Stimulated activated CD8-positive, alpha-beta memory T cell treated with anti-CD3 and anti-CD28 coated beads, Interleukin-4, amount 100 ng/mL, for 48 hours (primary cell): ENCODE measurements at regions not wholly inside any gene's neighbourhood (a gene's known extent, or its start where the extent isn't known, plus 50 kb on each side); places are given as distances from the start of the nearest gene placed in this dataset.
"Not testable (repeated sequence)": the region's sequence is repeated elsewhere in the genome, so short reads cannot be mapped to it uniquely, and the experiment has no call there.

ENCODE experiments used
- DNase-seq: peaks from one replicate; pipeline ENCODE4 v3.0.0-alpha.2; 2020

- DNase-seq = not testable (repeated sequence)
Observed at GRCh38 chr17:16869531-16870252, 102.2 kb downstream of the TNFRSF13B start.

GRCh38 chr17:16868616-16869015 lies 103.3 kb downstream of the TNFRSF13B start:
- DNase-seq = not testable (repeated sequence)

GRCh38 chr17:16867545-16867944 lies 104.4 kb downstream of the TNFRSF13B start:
- DNase-seq = not testable (repeated sequence)

GRCh38 chr17:16866841-16867240 lies 105.1 kb downstream of the TNFRSF13B start:
- not testable (repeated sequence) for DNase-seq

- DNase-seq = no peak
Observed at GRCh38 chr17:16866436-16866835, 105.5 kb downstream of the TNFRSF13B start.

GRCh38 chr17:16865704-16866103 lies 106.2 kb downstream of the TNFRSF13B start:
- not testable (repeated sequence) for DNase-seq

GRCh38 chr17:16865077-16865613 lies 106.8 kb downstream of the TNFRSF13B start:
- DNase-seq = not testable (repeated sequence)

- DNase-seq = not testable (repeated sequence)
Observed at GRCh38 chr17:16864462-16865076, 107.3 kb downstream of the TNFRSF13B start.

- DNase-seq = not testable (repeated sequence)
Observed at GRCh38 chr17:16861152-16861551, 110.8 kb downstream of the TNFRSF13B start.

GRCh38 chr17:16860467-16860866 lies 111.5 kb downstream of the TNFRSF13B start:
- DNase-seq = not testable (repeated sequence)

GRCh38 chr17:16859515-16859914 lies 112.4 kb downstream of the TNFRSF13B start:
- not testable (repeated sequence) for DNase-seq

GRCh38 chr17:16857746-16858145 lies 114.2 kb downstream of the TNFRSF13B start:
- DNase-seq = not testable (repeated sequence)

GRCh38 chr17:16856846-16857245 lies 115.1 kb downstream of the TNFRSF13B start:
- DNase-seq = not testable (repeated sequence)

GRCh38 chr17:16856171-16856570 lies 115.7 kb downstream of the TNFRSF13B start:
- not testable (repeated sequence) for DNase-seq

GRCh38 chr17:16854636-16855035 lies 117.3 kb downstream of the TNFRSF13B start:
- not testable (repeated sequence) for DNase-seq

- DNase-seq = no peak
Observed at GRCh38 chr17:16853661-16854320, 118.1 kb downstream of the TNFRSF13B start.

- not testable (repeated sequence) for DNase-seq
Observed at GRCh38 chr17:16849861-16850260, 122.1 kb downstream of the TNFRSF13B start.

GRCh38 chr17:16848997-16849396 lies 122.9 kb downstream of the TNFRSF13B start:
- not testable (repeated sequence) for DNase-seq

- not testable (repeated sequence) for DNase-seq
Observed at GRCh38 chr17:16845098-16845497, 126.8 kb downstream of the TNFRSF13B start.

- not testable (repeated sequence) for DNase-seq
Observed at GRCh38 chr17:16844669-16845068, 127.2 kb downstream of the TNFRSF13B start.

GRCh38 chr17:16843511-16843910 lies 128.4 kb downstream of the TNFRSF13B start:
- not testable (repeated sequence) for DNase-seq

GRCh38 chr17:16842346-16842745 lies 129.6 kb downstream of the TNFRSF13B start:
- DNase-seq = not testable (repeated sequence)

- not testable (repeated sequence) for DNase-seq
Observed at GRCh38 chr17:16841896-16842295, 130.0 kb downstream of the TNFRSF13B start.
